ENCODE measurements at regions not wholly inside any gene's neighbourhood (a gene's known extent, or its start where the extent isn't known, plus 50 kb on each side); places are given as distances from the start of the nearest gene placed in this dataset.

DNA sequence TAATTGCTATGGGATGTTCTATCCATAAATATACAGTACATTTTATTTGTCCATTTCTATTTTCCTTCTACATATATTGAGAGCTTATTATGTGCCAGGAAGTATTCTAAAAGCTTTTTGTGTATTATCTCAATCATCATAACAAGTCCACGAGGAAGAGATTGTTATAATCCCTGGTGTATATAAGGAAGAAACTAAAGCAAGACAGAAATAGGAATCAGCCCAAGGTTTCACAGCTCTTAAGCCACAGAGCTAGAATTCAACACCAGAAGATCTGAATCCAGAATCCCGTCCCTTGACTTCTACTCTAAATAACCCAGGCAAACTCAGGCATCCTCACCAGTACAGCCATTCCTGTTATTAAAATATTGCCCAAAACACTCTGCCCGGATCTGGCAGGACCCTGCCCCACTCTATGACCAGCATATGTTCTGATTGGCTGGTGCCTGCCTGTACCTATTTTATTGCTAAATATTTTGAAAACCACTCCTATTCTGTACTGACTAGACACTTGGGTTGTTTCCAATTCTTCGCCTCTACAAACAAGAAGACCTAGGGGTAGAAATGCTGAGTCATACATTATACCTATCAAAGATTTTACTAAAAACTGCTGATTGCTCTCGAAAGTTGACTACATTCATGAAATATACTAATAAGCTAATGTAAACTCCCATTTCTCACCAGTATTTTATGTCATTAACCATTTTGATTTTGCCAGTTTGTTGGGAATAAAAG is 297.4 kb downstream of the ENC1 start:
- no peak for DNase-seq (ENCODE audit: low spot score)

GRCh38 chr5:74342182-74342581 is 298.3 kb downstream of the ENC1 start:
- DNase-seq (ENCODE audit: low spot score) = no peak

- DNase-seq (ENCODE audit: low spot score) = no peak
Observed at GRCh38 chr5:74341221-74341620, 299.3 kb downstream of the ENC1 start.

DNA sequence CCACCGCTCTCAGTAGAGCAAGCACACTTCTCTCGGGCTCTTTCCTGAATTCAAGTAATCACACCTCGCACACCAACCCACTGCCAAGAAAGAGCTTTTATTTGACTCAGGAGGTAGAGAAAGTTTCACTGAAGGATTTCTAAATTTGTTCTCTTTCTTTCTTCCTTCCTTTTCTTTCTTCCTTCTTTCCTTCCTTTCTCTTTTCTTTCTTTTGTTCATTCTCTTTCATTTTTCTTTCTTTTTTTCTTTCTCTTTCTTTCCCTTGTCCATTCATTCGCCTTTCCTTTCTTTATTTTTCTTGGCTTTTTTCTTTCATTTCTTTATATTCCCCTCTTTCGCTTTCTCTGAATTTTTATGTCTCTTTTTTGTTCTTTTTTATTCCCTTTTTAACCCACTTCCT is 300.1 kb downstream of the ENC1 start:
- DNase-seq (ENCODE audit: low spot score) = no peak

DNA sequence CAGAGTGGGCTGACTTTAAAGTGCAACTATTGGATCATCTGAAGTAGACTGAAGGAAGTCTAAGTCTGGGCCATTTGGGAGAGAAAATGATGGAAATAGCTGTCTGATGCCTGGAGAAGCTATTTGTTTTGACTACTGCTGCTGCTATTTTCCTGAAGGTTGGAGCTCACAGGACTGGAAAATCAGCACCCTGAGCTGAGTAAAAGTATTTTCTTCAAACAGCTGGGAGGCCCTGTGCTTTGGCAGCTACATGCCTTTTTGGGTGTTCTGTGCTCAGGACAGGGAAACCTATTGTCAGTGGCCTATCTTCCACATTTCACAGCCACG is 302.6 kb downstream of the ENC1 start:
- DNase-seq (ENCODE audit: low spot score) = no peak

GRCh38 chr5:74337254-74337983 is 303.1 kb downstream of the ENC1 start:
- no peak for DNase-seq (ENCODE audit: low spot score)

GRCh38 chr5:74336297-74336696 is 304.2 kb downstream of the ENC1 start:
- no peak for DNase-seq (ENCODE audit: low spot score)

DNA sequence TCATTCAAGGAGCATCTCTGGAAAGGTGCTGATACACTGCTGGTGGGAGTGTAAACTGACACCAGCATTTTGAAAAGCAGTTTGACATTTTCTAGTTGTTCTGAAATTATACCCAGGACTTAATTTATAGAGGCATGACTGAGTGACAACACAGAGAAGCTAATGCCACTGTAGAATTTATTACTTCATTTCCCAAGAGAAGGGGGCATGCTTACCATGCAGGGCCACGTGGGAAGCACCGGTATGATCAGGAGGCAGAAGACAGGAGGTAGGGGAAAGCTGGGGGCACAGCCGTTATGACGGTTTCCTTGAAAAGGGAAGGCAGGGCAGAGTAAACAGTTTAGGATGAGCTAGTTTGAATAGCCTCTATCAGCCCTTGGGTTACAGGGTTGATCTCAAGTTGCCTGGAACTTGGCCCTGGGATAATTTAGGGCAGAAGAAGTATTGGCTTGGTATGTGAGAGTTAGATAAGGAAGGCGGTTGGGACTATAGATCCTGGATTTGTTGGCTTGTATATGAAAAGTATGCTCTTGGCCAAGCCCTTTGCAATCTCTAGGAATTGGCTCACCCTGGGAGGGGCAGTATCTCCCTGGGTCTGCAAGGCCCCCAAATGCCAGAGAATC is 305.7 kb downstream of the ENC1 start:
- no peak for DNase-seq (ENCODE audit: low spot score)

DNA sequence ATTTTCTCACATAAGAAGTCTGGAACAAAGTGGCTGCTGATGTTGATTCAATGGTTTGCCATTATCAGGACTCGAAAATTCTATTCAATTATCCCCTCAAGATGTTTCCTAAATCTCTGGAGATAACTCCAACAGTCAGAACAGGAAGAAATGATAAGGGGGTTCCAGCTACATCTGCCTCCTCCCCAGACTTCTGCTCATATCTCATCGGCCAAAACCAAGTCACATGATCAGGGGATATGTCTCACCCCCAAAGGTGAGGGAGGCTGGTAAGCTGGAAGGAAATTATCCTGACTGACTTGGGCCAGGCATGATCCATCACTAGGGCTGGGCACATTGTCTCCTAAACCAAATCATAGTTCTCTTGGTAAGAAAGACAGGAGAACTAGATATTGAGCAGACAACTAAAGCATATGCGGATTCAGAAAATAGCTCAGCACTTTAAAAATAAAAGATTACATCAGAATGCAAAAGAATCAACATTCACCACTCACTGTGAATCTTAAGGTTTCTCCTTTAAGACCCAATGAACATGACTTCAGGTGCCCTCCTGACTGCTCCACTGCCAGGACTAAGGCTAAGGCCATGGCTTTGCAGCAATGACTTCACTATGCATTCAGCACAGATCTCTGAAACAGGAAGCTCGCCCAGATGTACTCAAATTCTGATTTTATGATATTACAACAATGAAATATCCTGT is 306.3 kb downstream of the ENC1 start:
- no peak for DNase-seq (ENCODE audit: low spot score)

- DNase-seq (ENCODE audit: low spot score) = no peak
Observed at GRCh38 chr5:74333430-74333829, 307.1 kb downstream of the ENC1 start.

DNA sequence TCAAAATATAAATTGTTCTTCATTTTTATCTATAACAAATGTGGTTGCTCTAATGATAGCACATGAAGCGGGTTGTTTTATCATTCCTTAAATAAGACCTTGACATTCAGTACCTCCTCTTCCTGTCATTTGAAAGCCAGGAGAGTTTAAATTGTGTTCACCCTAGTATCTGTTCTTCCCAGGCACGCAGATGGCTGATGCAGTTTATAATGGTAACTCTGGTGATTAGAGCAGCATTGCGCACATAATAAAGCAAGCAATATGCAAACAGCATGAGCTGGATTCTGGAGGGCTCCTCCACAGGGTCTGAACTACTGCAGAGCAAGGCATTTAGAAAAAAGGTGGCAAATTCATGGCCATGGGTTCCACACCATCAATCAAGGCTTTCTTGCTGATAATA is 307.8 kb downstream of the ENC1 start:
- DNase-seq (ENCODE audit: low spot score) = no peak

DNA sequence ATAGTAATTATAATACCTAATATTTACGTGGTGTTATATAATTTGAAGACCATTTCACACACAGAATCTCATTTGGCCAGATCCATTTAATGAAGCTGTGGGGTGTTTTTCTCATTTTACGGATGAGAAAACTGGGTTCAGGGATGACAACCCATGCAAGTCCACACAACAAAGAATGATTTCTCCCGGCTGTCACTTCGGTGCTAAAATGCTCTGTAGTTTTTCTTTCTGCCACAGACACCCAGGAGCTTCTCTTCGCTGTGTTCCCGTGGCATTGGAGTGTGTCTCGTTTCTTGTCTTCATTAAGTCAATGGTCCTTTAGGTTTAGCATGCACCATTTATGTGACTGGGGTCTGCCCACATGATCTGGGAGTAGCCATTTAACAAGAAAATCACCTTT is 308.5 kb downstream of the ENC1 start:
- DNase-seq (ENCODE audit: low spot score) = no peak

GRCh38 chr5:74328221-74328630 is 312.3 kb downstream of the ENC1 start:
- no peak for DNase-seq (ENCODE audit: low spot score)

- DNase-seq (ENCODE audit: low spot score) = no peak
Observed at GRCh38 chr5:74327339-74327685, 313.2 kb downstream of the ENC1 start.

DNA sequence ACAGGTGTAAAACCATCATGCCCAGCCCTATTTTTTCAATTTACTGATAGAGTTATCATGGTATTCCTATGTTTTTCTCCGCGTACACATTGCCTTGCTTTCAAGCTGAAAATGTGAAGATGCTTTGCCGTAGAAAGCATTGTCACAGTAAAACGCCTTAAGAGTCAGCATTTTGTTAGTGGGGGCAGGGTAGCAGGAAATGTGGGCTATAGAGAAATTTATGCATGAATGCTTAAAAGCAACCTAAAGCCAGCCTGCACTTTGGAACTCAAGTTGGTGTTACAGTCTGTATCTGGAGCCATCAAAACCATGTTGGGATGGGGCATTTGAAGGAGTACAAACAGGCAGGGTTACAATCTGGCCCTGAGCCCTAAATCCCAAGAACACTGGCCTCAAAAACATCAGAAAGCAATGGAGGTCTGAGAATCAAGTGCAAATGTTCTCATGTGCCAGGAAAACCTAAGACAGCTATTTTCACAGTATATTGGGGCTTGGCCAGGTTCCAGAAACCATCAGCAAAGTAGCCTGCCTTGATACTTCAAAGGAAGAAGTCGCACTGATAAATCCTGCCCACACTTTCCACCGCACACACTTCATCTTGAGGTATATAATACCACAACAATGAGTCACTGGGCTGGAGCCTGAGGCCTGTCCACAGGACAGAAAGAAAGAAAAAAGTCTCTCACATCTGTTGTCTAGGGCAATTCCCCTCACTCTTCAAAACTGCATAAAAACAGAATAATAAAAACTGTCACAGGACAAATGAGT is 313.8 kb downstream of the ENC1 start:
- peak; percentile 42 for DNase-seq (ENCODE audit: low spot score)

GRCh38 chr5:74325866-74326265 is 314.7 kb downstream of the ENC1 start:
- no peak for DNase-seq (ENCODE audit: low spot score)

GRCh38 chr5:74324556-74324955 is 316.0 kb downstream of the ENC1 start:
- no peak for DNase-seq (ENCODE audit: low spot score)

GRCh38 chr5:74322944-74323343 is 317.6 kb downstream of the ENC1 start:
- DNase-seq (ENCODE audit: low spot score) = no peak

DNA sequence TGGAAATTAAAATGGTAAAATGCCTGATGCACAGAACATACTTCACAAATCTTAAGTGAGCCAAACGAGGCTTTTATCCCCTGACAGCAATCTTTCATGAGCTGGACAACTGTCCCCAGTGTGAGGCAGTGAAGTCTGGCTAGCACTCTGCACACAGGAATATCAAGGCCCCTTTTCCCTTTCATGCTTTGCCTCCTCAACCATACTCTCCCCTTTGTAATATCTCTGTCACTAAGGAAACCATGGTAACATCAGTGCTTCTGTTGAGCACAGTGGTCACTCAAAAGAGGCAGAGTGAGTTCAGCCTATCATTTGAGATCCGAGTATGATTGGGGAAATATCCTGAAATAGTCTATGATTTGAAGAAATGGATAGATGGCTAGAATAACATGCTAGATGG is 318.3 kb downstream of the ENC1 start:
- DNase-seq (ENCODE audit: low spot score) = no peak

GRCh38 chr5:74321326-74321725 is 319.2 kb downstream of the ENC1 start:
- no peak for DNase-seq (ENCODE audit: low spot score)

DNA sequence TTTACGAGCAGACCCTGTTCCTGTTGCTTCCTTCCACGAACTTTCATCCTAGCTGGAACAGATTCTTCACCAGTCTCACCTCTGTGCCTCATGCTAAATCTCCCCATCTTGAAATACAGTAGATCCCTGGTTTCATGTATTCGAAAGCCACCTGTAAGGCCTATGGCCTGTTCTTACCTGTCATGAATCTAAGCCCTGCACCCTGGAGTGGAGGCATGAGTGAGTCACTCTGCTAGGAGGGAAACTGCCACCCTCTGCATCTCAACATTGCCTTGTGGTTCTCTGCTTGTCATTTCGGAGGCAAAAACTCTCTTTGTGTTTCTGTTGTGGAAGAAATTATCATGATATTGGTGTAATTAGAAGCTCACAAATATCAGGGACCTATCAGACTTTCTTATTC is 320.0 kb downstream of the ENC1 start:
- no peak for DNase-seq (ENCODE audit: low spot score)

DNA sequence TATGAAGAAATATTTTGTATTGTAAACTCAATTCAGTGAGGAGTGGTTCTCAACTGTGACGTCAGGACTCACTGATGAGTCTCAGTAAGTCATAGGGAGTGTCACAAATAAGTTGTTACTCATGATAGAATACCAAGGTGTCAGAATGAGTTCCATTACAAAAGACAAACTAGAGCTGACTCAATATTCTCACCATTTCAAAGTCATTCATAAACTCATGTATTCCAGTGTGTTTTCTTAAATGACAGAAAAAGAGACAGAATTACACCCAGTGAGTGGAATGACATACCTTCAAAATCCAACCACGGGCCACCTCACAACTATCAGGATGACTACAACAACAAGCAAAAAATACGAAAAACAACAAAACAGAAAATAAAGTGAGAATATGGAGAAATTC is 321.5 kb downstream of the ENC1 start:
- DNase-seq (ENCODE audit: low spot score) = no peak
